Astrocyte (in vitro differentiated cells and primary cell): ENCODE measurements at regions not wholly inside any gene's neighbourhood (a gene's known extent, or its start where the extent isn't known, plus 50 kb on each side); places are given as distances from the start of the nearest gene placed in this dataset.

Source experiments
- DNase-seq: peaks from one replicate; pipeline ENCODE4 v3.0.0-alpha.2; 2010; ENCODE audit warnings: low read depth
- FAIRE-seq: peaks from 2 replicates; lab custom pipeline; 2011; peaks lifted over from hg19 to GRCh38; lab: Jason Lieb, UNC
- H2AFZ ChIP-seq: 2 replicates; pipeline ENCODE4 v1.6.0; 2012; ENCODE audit warnings: low read depth, low read length, inconsistent platforms
- H3K27ac ChIP-seq: 2 replicates; pipeline ENCODE4 v1.5.1; 2011; ENCODE audit warnings: low read depth, low read length, inconsistent platforms
- H3K27me3 ChIP-seq: 2 replicates; pipeline ENCODE4 v1.6.0; 2011; ENCODE audit warnings: low read length, inconsistent platforms; ENCODE audit not compliant: insufficient read depth
- H3K36me3 ChIP-seq: 2 replicates; pipeline ENCODE4 v1.5.1; 2011; ENCODE audit warnings: low read length, inconsistent platforms; ENCODE audit not compliant: insufficient read depth
- H3K4me1 ChIP-seq: 2 replicates; pipeline ENCODE4 v1.5.1; 2011; ENCODE audit warnings: low read length, inconsistent platforms; ENCODE audit not compliant: insufficient read depth
- H3K4me2 ChIP-seq: 2 replicates; pipeline ENCODE4 v1.6.0; 2012; ENCODE audit warnings: low read length, inconsistent platforms
- H3K4me3 ChIP-seq: 2 replicates; pipeline ENCODE4 v1.5.1; 2011; ENCODE audit warnings: low read depth, mild to moderate bottlenecking, low read length, inconsistent platforms; ENCODE audit not compliant: insufficient read depth
- H3K79me2 ChIP-seq: 2 replicates; pipeline ENCODE4 v1.6.0; 2012; ENCODE audit warnings: mild to moderate bottlenecking, low read length, inconsistent platforms; ENCODE audit not compliant: insufficient read depth
- H3K9ac ChIP-seq: 2 replicates; pipeline ENCODE4 v1.6.0; 2012; ENCODE audit warnings: mild to moderate bottlenecking, low read length, inconsistent platforms
- H3K9me3 ChIP-seq: 2 replicates; pipeline ENCODE4 v1.5.1; 2012; ENCODE audit warnings: low read depth, mild to moderate bottlenecking, low read length, inconsistent platforms; ENCODE audit not compliant: insufficient read depth
- H4K20me1 ChIP-seq: 2 replicates; pipeline ENCODE4 v1.6.0; 2012; ENCODE audit warnings: low read length, inconsistent platforms; ENCODE audit not compliant: insufficient read depth
- H3K27ac Mint-ChIP-seq: one replicate; pipeline ENCODE4 v1.8.0; 2021; ENCODE audit warnings: mild to moderate bottlenecking, mixed read lengths; ENCODE audit not compliant: unreplicated experiment
- H3K27me3 Mint-ChIP-seq: one replicate; pipeline ENCODE4 v1.8.0; 2021; ENCODE audit warnings: low read depth, mixed read lengths; ENCODE audit not compliant: unreplicated experiment
- H3K36me3 Mint-ChIP-seq: one replicate; pipeline ENCODE4 v1.8.0; 2021; ENCODE audit warnings: low read depth, mixed read lengths; ENCODE audit not compliant: unreplicated experiment
- H3K4me1 Mint-ChIP-seq: one replicate; pipeline ENCODE4 v1.8.0; 2021; ENCODE audit warnings: low read depth, mixed read lengths; ENCODE audit not compliant: unreplicated experiment
- H3K4me3 Mint-ChIP-seq: one replicate; pipeline ENCODE4 v1.8.0; 2021; ENCODE audit warnings: mild to moderate bottlenecking, moderate library complexity, mixed read lengths; ENCODE audit not compliant: unreplicated experiment
- H3K9me3 Mint-ChIP-seq: one replicate; pipeline ENCODE4 v1.8.0; 2021; ENCODE audit warnings: mild to moderate bottlenecking, mixed read lengths; ENCODE audit not compliant: unreplicated experiment
- EZH2 ChIP-seq: IDR thresholded peaks from 2 replicates; pipeline ENCODE4 v1.6.1; 2012; ENCODE audit warnings: mild to moderate bottlenecking, low read length, inconsistent platforms; ENCODE audit not compliant: insufficient read depth
- TF ChIP-seq, protein P1 (sequence below): IDR thresholded peaks from 2 replicates; pipeline ENCODE4 v1.5.1; 2011; ENCODE audit warnings: low read depth, mild to moderate bottlenecking, inconsistent platforms, low read length, moderate library complexity; ENCODE audit not compliant: insufficient read depth

DNA sequence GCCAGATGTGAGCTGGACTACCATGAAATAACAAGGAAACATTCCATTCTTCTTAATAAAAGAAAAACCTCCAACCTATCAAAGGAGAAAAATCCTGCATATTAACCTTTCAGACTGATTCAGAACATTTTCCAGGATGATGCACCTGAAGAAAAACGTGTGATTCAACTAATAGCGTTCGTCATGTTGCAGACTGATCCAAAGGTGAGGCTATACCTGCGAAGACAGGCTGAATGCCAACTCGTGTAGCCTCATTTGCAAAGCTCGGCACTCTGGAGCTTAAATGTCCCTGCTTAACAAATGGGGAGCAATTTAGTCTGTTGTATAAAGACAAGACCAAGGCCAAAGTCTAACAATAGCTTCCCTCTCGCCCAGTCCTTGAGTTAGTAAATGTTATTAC, 172.0 kb upstream of the NOCT start:
- H3K36me3 Mint-ChIP-seq = no peaks in the 10 kb centered on the region
- DNase-seq = no peak

DNA sequence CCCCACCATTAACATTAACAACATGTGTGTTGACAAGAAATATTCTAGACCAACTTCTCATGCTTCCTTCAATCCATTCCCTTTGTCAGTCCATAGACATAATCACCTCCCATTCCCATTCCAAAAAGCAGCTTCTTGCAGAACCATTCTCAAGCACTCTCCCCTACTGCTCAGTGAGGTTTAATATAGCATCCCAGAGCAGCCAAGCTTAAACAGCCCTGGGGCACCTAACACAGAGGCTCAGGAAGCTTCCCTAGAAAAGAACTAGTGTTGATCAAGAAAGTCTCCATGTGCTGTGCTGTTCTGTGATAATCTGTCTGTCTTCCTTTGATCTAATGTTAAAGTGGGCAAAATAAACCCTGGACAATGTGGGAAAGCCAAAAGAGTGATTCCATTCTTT, 174.2 kb upstream of the NOCT start:
- Histone ChIP-seq H4K20me1 (no peaks in the 10 kb centered on the region), H3K36me3 (no peaks in the 10 kb centered on the region), H3K79me2 (no peaks in the 10 kb centered on the region), H3K27me3 (peaks cover 4% of the 10 kb centered on the region), H2AFZ (no peak overlapping the region), H3K9ac (no peak overlapping the region), H3K9me3 (no peaks in the 10 kb centered on the region), H3K4me2 (no peak overlapping the region), H3K27ac (no peak overlapping the region), H3K4me1 (no peaks in the 10 kb centered on the region), H3K4me3 (no peak overlapping the region)
- no peak for DNase-seq
- Mint-ChIP-seq H3K9me3 (no peaks in the 10 kb centered on the region), H3K36me3 (no peaks in the 10 kb centered on the region), H3K4me3 (no peak overlapping the region), H3K4me1 (no peaks in the 10 kb centered on the region), H3K27ac (no peak overlapping the region), H3K27me3 (peaks cover 5% of the 10 kb centered on the region)
- FAIRE-seq = no peak
- TF ChIP-seq, protein P1, sequence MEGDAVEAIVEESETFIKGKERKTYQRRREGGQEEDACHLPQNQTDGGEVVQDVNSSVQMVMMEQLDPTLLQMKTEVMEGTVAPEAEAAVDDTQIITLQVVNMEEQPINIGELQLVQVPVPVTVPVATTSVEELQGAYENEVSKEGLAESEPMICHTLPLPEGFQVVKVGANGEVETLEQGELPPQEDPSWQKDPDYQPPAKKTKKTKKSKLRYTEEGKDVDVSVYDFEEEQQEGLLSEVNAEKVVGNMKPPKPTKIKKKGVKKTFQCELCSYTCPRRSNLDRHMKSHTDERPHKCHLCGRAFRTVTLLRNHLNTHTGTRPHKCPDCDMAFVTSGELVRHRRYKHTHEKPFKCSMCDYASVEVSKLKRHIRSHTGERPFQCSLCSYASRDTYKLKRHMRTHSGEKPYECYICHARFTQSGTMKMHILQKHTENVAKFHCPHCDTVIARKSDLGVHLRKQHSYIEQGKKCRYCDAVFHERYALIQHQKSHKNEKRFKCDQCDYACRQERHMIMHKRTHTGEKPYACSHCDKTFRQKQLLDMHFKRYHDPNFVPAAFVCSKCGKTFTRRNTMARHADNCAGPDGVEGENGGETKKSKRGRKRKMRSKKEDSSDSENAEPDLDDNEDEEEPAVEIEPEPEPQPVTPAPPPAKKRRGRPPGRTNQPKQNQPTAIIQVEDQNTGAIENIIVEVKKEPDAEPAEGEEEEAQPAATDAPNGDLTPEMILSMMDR = no peak
- TF ChIP-seq EZH2 = no peak

More for the DNA sequence above, 172.0 kb upstream of the NOCT start:
- H3K27ac ChIP-seq = no peak overlapping the region
- no peaks in the 10 kb centered on the region for H3K4me1 ChIP-seq
- H3K27ac Mint-ChIP-seq = no peak overlapping the region
- TF ChIP-seq, protein P1 = no peak
- TF ChIP-seq EZH2 = no peak
- H3K4me1 Mint-ChIP-seq = no peaks in the 10 kb centered on the region
- H3K9me3 ChIP-seq = no peaks in the 10 kb centered on the region
- no peak overlapping the region for H2AFZ ChIP-seq
- no peak overlapping the region for H3K9ac ChIP-seq
- no peak for FAIRE-seq
- no peaks in the 10 kb centered on the region for H4K20me1 ChIP-seq
- no peaks in the 10 kb centered on the region for H3K36me3 ChIP-seq
- H3K4me3 Mint-ChIP-seq = no peak overlapping the region
- H3K4me3 ChIP-seq = no peak overlapping the region
- H3K9me3 Mint-ChIP-seq = no peaks in the 10 kb centered on the region
- H3K27me3 Mint-ChIP-seq = peaks cover 3% of the 10 kb centered on the region
- H3K79me2 ChIP-seq = no peaks in the 10 kb centered on the region
- H3K27me3 ChIP-seq = peaks cover 4% of the 10 kb centered on the region
- no peak overlapping the region for H3K4me2 ChIP-seq

DNA sequence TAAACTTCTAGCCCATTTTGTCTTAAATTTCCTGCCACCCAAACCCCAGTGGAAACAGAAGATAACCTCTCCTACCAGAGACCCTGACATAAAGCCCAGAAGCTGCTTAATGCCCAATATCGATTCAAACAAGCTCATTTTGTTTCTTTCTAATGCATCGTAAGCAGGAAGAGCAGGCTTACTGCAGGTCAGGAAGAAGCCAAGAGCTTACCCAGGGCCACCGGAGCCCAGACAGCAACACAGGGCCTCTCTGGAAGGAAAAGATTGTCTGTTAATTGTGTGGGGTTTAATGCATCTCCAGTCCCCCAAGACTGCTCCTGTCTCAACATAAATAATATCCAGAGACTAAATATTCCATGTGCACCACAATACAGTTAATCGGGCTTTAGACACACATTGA, 177.3 kb upstream of the NOCT start:
- Histone ChIP-seq H3K4me1 (no peaks in the 10 kb centered on the region), H3K27me3 (peaks cover 4% of the 10 kb centered on the region), H3K9ac (no peak overlapping the region), H4K20me1 (no peaks in the 10 kb centered on the region), H3K4me2 (no peak overlapping the region), H2AFZ (no peak overlapping the region), H3K9me3 (no peaks in the 10 kb centered on the region), H3K4me3 (no peak overlapping the region), H3K79me2 (no peaks in the 10 kb centered on the region), H3K36me3 (no peaks in the 10 kb centered on the region), H3K27ac (no peak overlapping the region)
- no peak for DNase-seq
- peaks cover 8% of the 10 kb centered on the region for H3K4me1 Mint-ChIP-seq
- no peak overlapping the region for H3K27ac Mint-ChIP-seq
- H3K36me3 Mint-ChIP-seq = no peaks in the 10 kb centered on the region
- peaks cover 5% of the 10 kb centered on the region for H3K27me3 Mint-ChIP-seq
- no peaks in the 10 kb centered on the region for H3K9me3 Mint-ChIP-seq
- no peak overlapping the region for H3K4me3 Mint-ChIP-seq
- TF ChIP-seq EZH2 = no peak
- TF ChIP-seq, protein P1 = no peak
- FAIRE-seq = no peak
